ENCODE measurements at regions not wholly inside any gene's neighbourhood (a gene's known extent, or its start where the extent isn't known, plus 50 kb on each side); places are given as distances from the start of the nearest gene placed in this dataset.

- Histone ChIP-seq H3K4me1 (ENCODE audit: control insufficient read depth, insufficient read depth, low read length) (no peaks in the 10 kb centered on the region), H3K27ac (ENCODE audit: extremely low read depth, low read depth, low read length) (no peak overlapping the region), H3K4me3 (ENCODE audit: low read depth, low read length) (no peak overlapping the region), H3K36me3 (ENCODE audit: control insufficient read depth in 2 of 2, insufficient read depth in 1 of 2, low read length in 2 of 2) (no peaks in the 10 kb centered on the region), H3K9me3 (ENCODE audit: control insufficient read depth, insufficient read depth, low read depth, low read length) (no peaks in the 10 kb centered on the region)
- TF ChIP-seq EGR2 (tag by site-specific recombination; IDR thresholded peaks at IDR 0.05; ENCODE audit: low read depth) (no peak), ZNF626 (tag by site-specific recombination; IDR thresholded peaks at IDR 0.05) (no peak), MZF1 (tag by site-specific recombination; IDR thresholded peaks at IDR 0.05; ENCODE audit: borderline replicate concordance) (no peak), ZNF449 (tag by site-specific recombination; IDR thresholded peaks at IDR 0.05) (no peak), ZNF175 (tag by site-specific recombination; IDR thresholded peaks at IDR 0.05) (no peak), ZNF202 (tag by site-specific recombination; IDR thresholded peaks at IDR 0.05; ENCODE audit: borderline replicate concordance) (no peak), ZNF391 (tag by site-specific recombination; IDR thresholded peaks at IDR 0.05; ENCODE audit: borderline replicate concordance, low read depth) (no peak), ZNF501 (tag by site-specific recombination; IDR thresholded peaks at IDR 0.05) (no peak), ZNF366 (tag by site-specific recombination; conservative IDR thresholded peaks at IDR 0.05) (no peak), ZNF37A (tag by site-specific recombination; IDR thresholded peaks at IDR 0.05) (no peak), ZNF341 (tag by site-specific recombination; IDR thresholded peaks at IDR 0.05; ENCODE audit: low read depth) (no peak), ZNF747 (tag by site-specific recombination; IDR thresholded peaks at IDR 0.05) (no peak), SP2 (tag by site-specific recombination; IDR thresholded peaks at IDR 0.05) (no peak), ZNF530 (tag by site-specific recombination; IDR thresholded peaks at IDR 0.05; ENCODE audit: low read depth) (no peak)
- TF ChIP-seq, protein P1, sequence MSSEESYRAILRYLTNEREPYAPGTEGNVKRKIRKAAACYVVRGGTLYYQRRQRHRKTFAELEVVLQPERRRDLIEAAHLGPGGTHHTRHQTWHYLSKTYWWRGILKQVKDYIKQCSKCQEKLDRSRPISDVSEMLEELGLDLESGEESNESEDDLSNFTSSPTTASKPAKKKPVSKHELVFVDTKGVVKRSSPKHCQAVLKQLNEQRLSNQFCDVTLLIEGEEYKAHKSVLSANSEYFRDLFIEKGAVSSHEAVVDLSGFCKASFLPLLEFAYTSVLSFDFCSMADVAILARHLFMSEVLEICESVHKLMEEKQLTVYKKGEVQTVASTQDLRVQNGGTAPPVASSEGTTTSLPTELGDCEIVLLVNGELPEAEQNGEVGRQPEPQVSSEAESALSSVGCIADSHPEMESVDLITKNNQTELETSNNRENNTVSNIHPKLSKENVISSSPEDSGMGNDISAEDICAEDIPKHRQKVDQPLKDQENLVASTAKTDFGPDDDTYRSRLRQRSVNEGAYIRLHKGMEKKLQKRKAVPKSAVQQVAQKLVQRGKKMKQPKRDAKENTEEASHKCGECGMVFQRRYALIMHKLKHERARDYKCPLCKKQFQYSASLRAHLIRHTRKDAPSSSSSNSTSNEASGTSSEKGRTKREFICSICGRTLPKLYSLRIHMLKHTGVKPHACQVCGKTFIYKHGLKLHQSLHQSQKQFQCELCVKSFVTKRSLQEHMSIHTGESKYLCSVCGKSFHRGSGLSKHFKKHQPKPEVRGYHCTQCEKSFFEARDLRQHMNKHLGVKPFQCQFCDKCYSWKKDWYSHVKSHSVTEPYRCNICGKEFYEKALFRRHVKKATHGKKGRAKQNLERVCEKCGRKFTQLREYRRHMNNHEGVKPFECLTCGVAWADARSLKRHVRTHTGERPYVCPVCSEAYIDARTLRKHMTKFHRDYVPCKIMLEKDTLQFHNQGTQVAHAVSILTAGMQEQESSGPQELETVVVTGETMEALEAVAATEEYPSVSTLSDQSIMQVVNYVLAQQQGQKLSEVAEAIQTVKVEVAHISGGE (tag by site-specific recombination; conservative IDR thresholded peaks at IDR 0.05; ENCODE audit: low read depth), result no peak
- TF ChIP-seq, protein P2, sequence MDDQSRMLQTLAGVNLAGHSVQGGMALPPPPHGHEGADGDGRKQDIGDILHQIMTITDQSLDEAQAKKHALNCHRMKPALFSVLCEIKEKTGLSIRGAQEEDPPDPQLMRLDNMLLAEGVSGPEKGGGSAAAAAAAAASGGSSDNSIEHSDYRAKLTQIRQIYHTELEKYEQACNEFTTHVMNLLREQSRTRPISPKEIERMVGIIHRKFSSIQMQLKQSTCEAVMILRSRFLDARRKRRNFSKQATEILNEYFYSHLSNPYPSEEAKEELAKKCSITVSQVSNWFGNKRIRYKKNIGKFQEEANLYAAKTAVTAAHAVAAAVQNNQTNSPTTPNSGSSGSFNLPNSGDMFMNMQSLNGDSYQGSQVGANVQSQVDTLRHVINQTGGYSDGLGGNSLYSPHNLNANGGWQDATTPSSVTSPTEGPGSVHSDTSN (CRISPR knock-in tag; IDR thresholded peaks at IDR 0.05), result no peak
- TF ChIP-seq, protein P3, sequence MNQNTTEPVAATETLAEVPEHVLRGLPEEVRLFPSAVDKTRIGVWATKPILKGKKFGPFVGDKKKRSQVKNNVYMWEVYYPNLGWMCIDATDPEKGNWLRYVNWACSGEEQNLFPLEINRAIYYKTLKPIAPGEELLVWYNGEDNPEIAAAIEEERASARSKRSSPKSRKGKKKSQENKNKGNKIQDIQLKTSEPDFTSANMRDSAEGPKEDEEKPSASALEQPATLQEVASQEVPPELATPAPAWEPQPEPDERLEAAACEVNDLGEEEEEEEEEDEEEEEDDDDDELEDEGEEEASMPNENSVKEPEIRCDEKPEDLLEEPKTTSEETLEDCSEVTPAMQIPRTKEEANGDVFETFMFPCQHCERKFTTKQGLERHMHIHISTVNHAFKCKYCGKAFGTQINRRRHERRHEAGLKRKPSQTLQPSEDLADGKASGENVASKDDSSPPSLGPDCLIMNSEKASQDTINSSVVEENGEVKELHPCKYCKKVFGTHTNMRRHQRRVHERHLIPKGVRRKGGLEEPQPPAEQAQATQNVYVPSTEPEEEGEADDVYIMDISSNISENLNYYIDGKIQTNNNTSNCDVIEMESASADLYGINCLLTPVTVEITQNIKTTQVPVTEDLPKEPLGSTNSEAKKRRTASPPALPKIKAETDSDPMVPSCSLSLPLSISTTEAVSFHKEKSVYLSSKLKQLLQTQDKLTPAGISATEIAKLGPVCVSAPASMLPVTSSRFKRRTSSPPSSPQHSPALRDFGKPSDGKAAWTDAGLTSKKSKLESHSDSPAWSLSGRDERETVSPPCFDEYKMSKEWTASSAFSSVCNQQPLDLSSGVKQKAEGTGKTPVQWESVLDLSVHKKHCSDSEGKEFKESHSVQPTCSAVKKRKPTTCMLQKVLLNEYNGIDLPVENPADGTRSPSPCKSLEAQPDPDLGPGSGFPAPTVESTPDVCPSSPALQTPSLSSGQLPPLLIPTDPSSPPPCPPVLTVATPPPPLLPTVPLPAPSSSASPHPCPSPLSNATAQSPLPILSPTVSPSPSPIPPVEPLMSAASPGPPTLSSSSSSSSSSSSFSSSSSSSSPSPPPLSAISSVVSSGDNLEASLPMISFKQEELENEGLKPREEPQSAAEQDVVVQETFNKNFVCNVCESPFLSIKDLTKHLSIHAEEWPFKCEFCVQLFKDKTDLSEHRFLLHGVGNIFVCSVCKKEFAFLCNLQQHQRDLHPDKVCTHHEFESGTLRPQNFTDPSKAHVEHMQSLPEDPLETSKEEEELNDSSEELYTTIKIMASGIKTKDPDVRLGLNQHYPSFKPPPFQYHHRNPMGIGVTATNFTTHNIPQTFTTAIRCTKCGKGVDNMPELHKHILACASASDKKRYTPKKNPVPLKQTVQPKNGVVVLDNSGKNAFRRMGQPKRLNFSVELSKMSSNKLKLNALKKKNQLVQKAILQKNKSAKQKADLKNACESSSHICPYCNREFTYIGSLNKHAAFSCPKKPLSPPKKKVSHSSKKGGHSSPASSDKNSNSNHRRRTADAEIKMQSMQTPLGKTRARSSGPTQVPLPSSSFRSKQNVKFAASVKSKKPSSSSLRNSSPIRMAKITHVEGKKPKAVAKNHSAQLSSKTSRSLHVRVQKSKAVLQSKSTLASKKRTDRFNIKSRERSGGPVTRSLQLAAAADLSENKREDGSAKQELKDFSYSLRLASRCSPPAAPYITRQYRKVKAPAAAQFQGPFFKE (tag by site-specific recombination; IDR thresholded peaks at IDR 0.05; ENCODE audit: borderline replicate concordance), result no peak
- TF ChIP-seq, protein P4, sequence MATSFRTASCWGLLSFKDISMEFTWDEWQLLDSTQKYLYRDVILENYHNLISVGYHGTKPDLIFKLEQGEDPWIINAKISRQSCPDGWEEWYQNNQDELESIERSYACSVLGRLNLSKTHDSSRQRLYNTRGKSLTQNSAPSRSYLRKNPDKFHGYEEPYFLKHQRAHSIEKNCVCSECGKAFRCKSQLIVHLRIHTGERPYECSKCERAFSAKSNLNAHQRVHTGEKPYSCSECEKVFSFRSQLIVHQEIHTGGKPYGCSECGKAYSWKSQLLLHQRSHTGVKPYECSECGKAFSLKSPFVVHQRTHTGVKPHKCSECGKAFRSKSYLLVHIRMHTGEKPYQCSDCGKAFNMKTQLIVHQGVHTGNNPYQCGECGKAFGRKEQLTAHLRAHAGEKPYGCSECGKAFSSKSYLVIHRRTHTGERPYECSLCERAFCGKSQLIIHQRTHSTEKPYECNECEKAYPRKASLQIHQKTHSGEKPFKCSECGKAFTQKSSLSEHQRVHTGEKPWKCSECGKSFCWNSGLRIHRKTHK (tag by site-specific recombination; IDR thresholded peaks at IDR 0.05), result no peak
- TF ChIP-seq, protein P5, sequence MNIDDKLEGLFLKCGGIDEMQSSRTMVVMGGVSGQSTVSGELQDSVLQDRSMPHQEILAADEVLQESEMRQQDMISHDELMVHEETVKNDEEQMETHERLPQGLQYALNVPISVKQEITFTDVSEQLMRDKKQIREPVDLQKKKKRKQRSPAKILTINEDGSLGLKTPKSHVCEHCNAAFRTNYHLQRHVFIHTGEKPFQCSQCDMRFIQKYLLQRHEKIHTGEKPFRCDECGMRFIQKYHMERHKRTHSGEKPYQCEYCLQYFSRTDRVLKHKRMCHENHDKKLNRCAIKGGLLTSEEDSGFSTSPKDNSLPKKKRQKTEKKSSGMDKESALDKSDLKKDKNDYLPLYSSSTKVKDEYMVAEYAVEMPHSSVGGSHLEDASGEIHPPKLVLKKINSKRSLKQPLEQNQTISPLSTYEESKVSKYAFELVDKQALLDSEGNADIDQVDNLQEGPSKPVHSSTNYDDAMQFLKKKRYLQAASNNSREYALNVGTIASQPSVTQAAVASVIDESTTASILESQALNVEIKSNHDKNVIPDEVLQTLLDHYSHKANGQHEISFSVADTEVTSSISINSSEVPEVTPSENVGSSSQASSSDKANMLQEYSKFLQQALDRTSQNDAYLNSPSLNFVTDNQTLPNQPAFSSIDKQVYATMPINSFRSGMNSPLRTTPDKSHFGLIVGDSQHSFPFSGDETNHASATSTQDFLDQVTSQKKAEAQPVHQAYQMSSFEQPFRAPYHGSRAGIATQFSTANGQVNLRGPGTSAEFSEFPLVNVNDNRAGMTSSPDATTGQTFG (tag by site-specific recombination; IDR thresholded peaks at IDR 0.05; ENCODE audit: borderline replicate concordance), result no peak
- ChIA-PET POLR2A (no interaction called here), CTCF (interaction anchor here (0.7 to 1.4 kb wide), 2 partner anchors 19 to 135 kb away, joined by 3 read pairs; no protein-coding TSS in a partner anchor)
These were observed 155.1 kb downstream of the TRIB2 start for GRCh38 chr2:12871694-12872315.
